Activated CD4-positive, alpha-beta T cell treated with anti-CD3 and anti-CD28 coated beads, Interleukin-2, amount 10 ng/mL, durations not matched to agents 7 days and 5 days (primary cell): ENCODE measurements at regions not wholly inside any gene's neighbourhood (a gene's known extent, or its start where the extent isn't known, plus 50 kb on each side); places are given as distances from the start of the nearest gene placed in this dataset.
"Not testable (repeated sequence)": the region's sequence is repeated elsewhere in the genome, so short reads cannot be mapped to it uniquely, and the experiment has no call there.

Source experiments
- CTCF ChIA-PET: fragments of 350-600 bp; sonication (Branson Sonifier 250); formaldehyde crosslinking; loops from one replicate; lab custom pipeline; 2021; ENCODE audit warnings: antibody characterized with exemption; lab: Charles Lee
- POLR2A ChIA-PET: fragments of 350-600 bp; sonication (Branson Sonifier 250); formaldehyde crosslinking; loops from one replicate; lab custom pipeline; 2021; ENCODE audit warnings: antibody characterized with exemption; lab: Charles Lee
- DNase-seq: peaks from one replicate; pipeline ENCODE4 v3.0.0-alpha.2; 2020
- H3K27ac Mint-ChIP-seq: one replicate; pipeline ENCODE4 v1.8.0; 2021; ENCODE audit warnings: mild to moderate bottlenecking, moderate library complexity, mixed read lengths
- H3K27me3 Mint-ChIP-seq: one replicate; pipeline ENCODE4 v1.8.0; 2021; ENCODE audit warnings: mixed read lengths
- H3K36me3 Mint-ChIP-seq: one replicate; pipeline ENCODE4 v1.8.0; 2021; ENCODE audit warnings: low read depth, mixed read lengths
- H3K4me1 Mint-ChIP-seq: one replicate; pipeline ENCODE4 v1.8.0; 2021; ENCODE audit warnings: mixed read lengths
- H3K4me3 Mint-ChIP-seq: one replicate; pipeline ENCODE4 v1.8.0; 2021; ENCODE audit warnings: mild to moderate bottlenecking, moderate library complexity, mixed read lengths
- H3K9me3 Mint-ChIP-seq: one replicate; pipeline ENCODE4 v1.8.0; 2021; ENCODE audit warnings: mixed read lengths

- peaks cover 9% of the 10 kb centered on the region for H3K36me3 Mint-ChIP-seq
- no peak for DNase-seq
- POLR2A ChIA-PET, result no interaction called here
- peak overlapping the region; percentile 32 for H3K27ac Mint-ChIP-seq
- no peak overlapping the region for H3K4me3 Mint-ChIP-seq
- CTCF ChIA-PET, result interaction anchor here (1.0 kb wide), 1 partner anchor 13 kb away, joined by 3 read pairs; no protein-coding TSS in a partner anchor
- peaks cover 54% of the 10 kb centered on the region for H3K4me1 Mint-ChIP-seq
- H3K27me3 Mint-ChIP-seq, result no peaks in the 10 kb centered on the region
- peaks cover 8% of the 10 kb centered on the region for H3K9me3 Mint-ChIP-seq
Measured at GRCh38 chr12:47410862-47411261, 295.0 kb downstream of the RPAP3 start.

DNA sequence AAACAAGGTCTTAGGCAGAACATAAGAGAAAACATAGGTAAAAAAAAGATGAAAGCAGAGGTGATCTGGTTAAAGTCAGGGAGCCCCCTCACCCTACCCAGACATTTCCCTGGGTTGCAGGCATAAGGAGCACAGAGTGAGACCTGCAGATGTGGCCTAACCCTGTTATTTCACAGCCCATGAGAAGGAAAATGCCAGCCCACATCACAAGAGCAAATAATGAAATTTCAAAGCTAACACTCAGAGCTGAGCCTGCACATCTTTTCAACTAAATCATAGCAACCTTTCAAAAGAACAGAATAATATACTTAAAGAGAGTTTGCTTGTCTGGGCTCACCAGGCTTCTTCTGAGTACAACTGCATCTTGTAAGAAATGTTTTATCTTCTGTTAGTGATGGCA lies 295.4 kb downstream of the RPAP3 start:
- peaks cover 11% of the 10 kb centered on the region for H3K36me3 Mint-ChIP-seq
- H3K4me3 Mint-ChIP-seq, result no peak overlapping the region
- peaks cover 9% of the 10 kb centered on the region for H3K9me3 Mint-ChIP-seq
- DNase-seq, result no peak
- H3K27ac Mint-ChIP-seq, result no peak overlapping the region
- POLR2A ChIA-PET, result no interaction called here
- CTCF ChIA-PET, result interaction anchor here (1.0 to 2.9 kb wide), 2 partner anchors 12 to 13 kb away, joined by 3 to 14 read pairs; no protein-coding TSS in a partner anchor
- H3K4me1 Mint-ChIP-seq, result peaks cover 54% of the 10 kb centered on the region
- H3K27me3 Mint-ChIP-seq, result no peaks in the 10 kb centered on the region

GRCh38 chr12:47409310-47409987 lies 296.4 kb downstream of the RPAP3 start:
- no peaks in the 10 kb centered on the region for H3K27me3 Mint-ChIP-seq
- DNase-seq, result no peak
- no peak overlapping the region for H3K4me3 Mint-ChIP-seq
- H3K36me3 Mint-ChIP-seq, result peaks cover 11% of the 10 kb centered on the region
- H3K4me1 Mint-ChIP-seq, result peaks cover 54% of the 10 kb centered on the region
- ChIA-PET CTCF (interaction anchor here (2.9 kb wide), 1 partner anchor 11 kb away, joined by 14 read pairs; no protein-coding TSS in a partner anchor), POLR2A (no interaction called here)
- H3K9me3 Mint-ChIP-seq, result peaks cover 13% of the 10 kb centered on the region
- H3K27ac Mint-ChIP-seq, result no peak overlapping the region

DNA sequence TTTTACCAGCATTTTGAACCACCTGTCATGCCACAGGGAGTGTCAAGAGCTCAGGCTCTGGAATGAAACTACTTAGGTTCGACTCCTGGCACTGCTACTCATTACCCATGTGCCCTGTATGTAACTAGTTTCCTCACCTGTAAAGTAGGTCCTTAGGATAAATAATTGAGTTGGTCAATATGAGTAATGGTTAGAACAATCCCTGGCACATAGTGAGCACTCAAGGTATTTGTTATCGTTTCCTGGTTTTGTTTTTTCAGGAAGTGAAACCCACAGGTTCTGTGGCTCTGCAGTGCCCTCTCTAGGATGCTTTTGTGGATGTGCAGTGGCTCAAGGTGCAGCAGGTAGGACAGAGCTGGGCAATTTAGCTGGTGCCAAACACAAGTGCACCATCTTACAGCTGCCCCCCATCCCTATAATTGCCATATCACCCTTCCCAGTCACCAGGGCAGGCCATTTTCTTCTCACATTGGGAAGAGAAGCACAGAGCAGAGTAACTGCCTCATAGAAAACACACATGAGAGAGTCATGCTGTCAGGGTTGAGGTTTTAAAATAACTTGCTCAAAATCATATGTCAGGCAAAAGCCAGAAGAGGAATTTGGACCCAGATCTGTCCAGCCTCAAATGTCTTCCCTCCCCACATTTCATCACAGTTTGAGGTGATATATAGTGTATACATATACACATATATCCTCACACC lies 297.5 kb downstream of the RPAP3 start:
- peaks cover 9% of the 10 kb centered on the region for H3K36me3 Mint-ChIP-seq
- CTCF ChIA-PET, result interaction anchor here (0.7 to 2.9 kb wide), 4 partner anchors 10 to 338 kb away, joined by 3 to 14 read pairs (median 4); no protein-coding TSS in a partner anchor
- peaks cover 13% of the 10 kb centered on the region for H3K9me3 Mint-ChIP-seq
- peak overlapping the region; percentile 81 for H3K27ac Mint-ChIP-seq
- peak; percentile 58 for DNase-seq
- peaks cover 57% of the 10 kb centered on the region for H3K4me1 Mint-ChIP-seq
- POLR2A ChIA-PET, result no interaction called here
- H3K27me3 Mint-ChIP-seq, result no peaks in the 10 kb centered on the region
- no peak overlapping the region for H3K4me3 Mint-ChIP-seq

GRCh38 chr12:47407463-47408129 lies 298.2 kb downstream of the RPAP3 start:
- CTCF ChIA-PET, result interaction anchor here (0.6 to 2.9 kb wide), 4 partner anchors 10 to 337 kb away, joined by 3 to 14 read pairs (median 4); no protein-coding TSS in a partner anchor
- H3K4me1 Mint-ChIP-seq, result peaks cover 54% of the 10 kb centered on the region

GRCh38 chr12:47403681-47404080 lies 302.1 kb downstream of the RPAP3 start:
- ChIA-PET POLR2A (no interaction called here), CTCF (interaction anchor here (0.6 to 1.5 kb wide), 6 partner anchors 9 to 246 kb away, joined by 3 to 4 read pairs (median 3); no protein-coding TSS in a partner anchor)
- Mint-ChIP-seq H3K9me3 (peaks cover 27% of the 10 kb centered on the region), H3K27ac (no peak overlapping the region), H3K4me3 (no peak overlapping the region), H3K4me1 (peaks cover 38% of the 10 kb centered on the region), H3K27me3 (no peaks in the 10 kb centered on the region), H3K36me3 (peaks cover 19% of the 10 kb centered on the region)
- DNase-seq, result no peak

More at GRCh38 chr12:47407463-47408129, 298.2 kb downstream of the RPAP3 start:
- H3K4me3 Mint-ChIP-seq, result no peak overlapping the region
- no peak for DNase-seq
- peak overlapping the region; percentile 81 for H3K27ac Mint-ChIP-seq
- POLR2A ChIA-PET, result no interaction called here
- H3K27me3 Mint-ChIP-seq, result no peaks in the 10 kb centered on the region
- peaks cover 13% of the 10 kb centered on the region for H3K9me3 Mint-ChIP-seq
- H3K36me3 Mint-ChIP-seq, result peaks cover 9% of the 10 kb centered on the region

GRCh38 chr12:47401196-47401595 lies 304.6 kb downstream of the RPAP3 start:
- DNase-seq, H3K27ac Mint-ChIP-seq, POLR2A ChIA-PET, H3K4me3 Mint-ChIP-seq, H3K27me3 Mint-ChIP-seq, CTCF ChIA-PET: not testable (repeated sequence)
- Mint-ChIP-seq H3K4me1 (peaks cover 39% of the 10 kb centered on the region), H3K36me3 (peaks cover 32% of the 10 kb centered on the region), H3K9me3 (peaks cover 37% of the 10 kb centered on the region)

DNA sequence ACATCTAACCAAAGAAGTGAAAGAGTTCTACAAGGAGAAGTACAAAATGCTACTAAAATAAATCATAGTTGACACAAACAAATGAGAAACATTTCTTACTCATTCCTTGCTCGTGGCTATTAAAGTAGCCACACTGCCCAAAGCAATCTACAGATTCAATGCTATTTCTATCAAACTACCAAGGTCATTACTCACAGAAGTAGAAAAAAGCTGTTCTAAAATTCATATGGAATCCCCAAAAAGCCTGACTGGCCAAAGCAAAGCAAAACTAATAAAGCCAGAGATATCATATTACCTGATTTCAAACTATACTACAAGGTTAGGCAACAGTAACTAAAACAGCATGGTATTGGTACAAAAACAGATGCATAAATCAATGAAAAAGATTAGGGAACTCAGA lies 305.6 kb downstream of the RPAP3 start:
- Mint-ChIP-seq H3K36me3 (peaks cover 34% of the 10 kb centered on the region), H3K27ac (no peak overlapping the region), H3K9me3 (peaks cover 33% of the 10 kb centered on the region), H3K4me1 (peaks cover 47% of the 10 kb centered on the region), H3K27me3 (no peaks in the 10 kb centered on the region), H3K4me3 (no peak overlapping the region)
- CTCF ChIA-PET, result interaction anchor here (0.9 kb wide), 1 partner anchor 876 kb away, joined by 3 read pairs; no protein-coding TSS in a partner anchor
- POLR2A ChIA-PET, result no interaction called here
- DNase-seq, result no peak

GRCh38 chr12:47397664-47398281 lies 308.1 kb downstream of the RPAP3 start:
- H3K27me3 Mint-ChIP-seq, result no peaks in the 10 kb centered on the region
- CTCF ChIA-PET, result interaction anchor here (0.6 to 3.0 kb wide), 52 partner anchors 9 to 1272 kb away, joined by 3 to 22 read pairs (median 4); partner anchors contain the start of genes AMIGO2 and PCED1B
- H3K4me3 Mint-ChIP-seq, result no peak overlapping the region
- H3K4me1 Mint-ChIP-seq, result peaks cover 66% of the 10 kb centered on the region
- DNase-seq, result peak; percentile 63
- H3K9me3 Mint-ChIP-seq, result peaks cover 30% of the 10 kb centered on the region
- H3K36me3 Mint-ChIP-seq, result peaks cover 38% of the 10 kb centered on the region
- peak overlapping the region; percentile 91 for H3K27ac Mint-ChIP-seq
- POLR2A ChIA-PET, result interaction anchor here (0.5 to 1.3 kb wide), 5 partner anchors 75 to 190 kb away, joined by 3 to 5 read pairs (median 3); no protein-coding TSS in a partner anchor

DNA sequence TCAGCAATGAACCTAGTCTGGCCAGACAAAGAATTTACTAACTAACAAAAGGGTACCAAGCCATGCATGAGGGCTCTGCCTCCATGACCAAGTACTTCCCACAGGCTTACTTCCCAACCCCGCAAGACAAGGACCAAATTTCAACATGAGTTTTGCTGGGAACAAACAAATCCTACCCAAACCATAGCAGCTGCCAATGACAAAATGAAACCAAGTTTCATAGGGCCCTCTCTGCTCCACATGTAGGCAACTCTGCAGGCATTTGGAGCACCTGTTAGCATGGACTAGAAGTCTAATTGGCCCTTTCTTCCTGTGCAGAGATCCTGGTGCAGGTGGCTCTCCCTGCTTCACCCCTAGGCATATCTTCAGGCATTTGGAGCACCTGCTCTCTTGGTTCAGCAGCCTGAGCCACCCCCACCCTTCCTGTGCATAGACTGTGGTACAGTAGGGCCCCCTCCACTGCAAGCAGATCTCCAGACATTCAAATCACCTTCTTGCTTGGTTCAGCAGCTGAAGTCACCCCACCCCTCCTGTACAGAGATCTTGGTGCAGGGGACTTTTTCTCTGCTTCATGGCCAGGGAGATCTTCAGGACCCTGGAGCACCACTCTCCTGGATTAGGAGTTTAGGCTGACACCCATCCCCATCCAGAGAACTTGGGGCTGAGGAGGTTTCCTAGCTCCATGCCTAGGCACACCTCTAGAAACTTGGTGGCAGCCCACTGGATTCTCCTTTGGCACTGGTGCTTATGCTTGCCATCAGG lies 308.7 kb downstream of the RPAP3 start:
- Mint-ChIP-seq H3K36me3 (peaks cover 38% of the 10 kb centered on the region), H3K4me3 (no peak overlapping the region), H3K27ac (peak overlapping the region; percentile 91), H3K27me3 (no peaks in the 10 kb centered on the region), H3K4me1 (peaks cover 68% of the 10 kb centered on the region), H3K9me3 (peaks cover 30% of the 10 kb centered on the region)
- POLR2A ChIA-PET, result interaction anchor here (0.9 to 1.3 kb wide), 3 partner anchors 90 to 189 kb away, joined by 3 to 5 read pairs (median 4); no protein-coding TSS in a partner anchor
- CTCF ChIA-PET, result interaction anchor here (0.6 to 3.0 kb wide), 52 partner anchors 9 to 1272 kb away, joined by 3 to 22 read pairs (median 4); partner anchors contain the start of genes AMIGO2 and PCED1B
- peak; percentile 25 for DNase-seq

GRCh38 chr12:47394070-47394469 lies 311.8 kb downstream of the RPAP3 start:
- ChIA-PET POLR2A (no interaction called here), CTCF (interaction anchor here (0.6 to 1.4 kb wide), 4 partner anchors 26 to 362 kb away, joined by 3 to 4 read pairs (median 3); no protein-coding TSS in a partner anchor)
- Mint-ChIP-seq H3K9me3 (peaks cover 23% of the 10 kb centered on the region), H3K27ac (peak overlapping the region; percentile 68), H3K36me3 (peaks cover 41% of the 10 kb centered on the region), H3K4me3 (no peak overlapping the region), H3K4me1 (peaks cover 84% of the 10 kb centered on the region), H3K27me3 (no peaks in the 10 kb centered on the region)
- DNase-seq, result no peak
